ENCODE measurements at regions not wholly inside any gene's neighbourhood (a gene's known extent, or its start where the extent isn't known, plus 50 kb on each side); places are given as distances from the start of the nearest gene placed in this dataset.

DNA sequence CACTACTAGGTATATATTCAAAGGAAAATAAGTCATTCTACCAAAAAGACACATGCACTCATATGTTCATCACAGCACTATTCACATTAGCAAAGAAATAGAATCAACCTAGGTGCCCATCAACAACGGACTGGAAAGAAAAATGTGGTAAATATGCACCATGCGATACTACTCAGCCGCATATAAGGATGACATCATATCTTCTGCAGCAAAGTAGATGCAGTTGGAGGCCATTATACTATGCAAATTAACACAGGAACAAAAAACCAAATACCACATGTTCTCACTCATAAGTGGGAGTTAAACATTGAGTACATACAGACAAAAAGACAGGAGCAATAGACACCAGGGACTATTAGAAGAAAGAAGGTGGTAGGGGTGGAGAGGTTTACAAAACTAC lies 412.1 kb upstream of the CWC22 start:
- Mint-ChIP-seq H3K36me3 (ENCODE audit: unreplicated experiment) (no peaks in the 10 kb centered on the region), H3K27me3 (ENCODE audit: unreplicated experiment) (no peaks in the 10 kb centered on the region), H3K4me3 (ENCODE audit: unreplicated experiment) (no peak overlapping the region), H3K9me3 (ENCODE audit: unreplicated experiment) (peaks cover 5% of the 10 kb centered on the region), H3K4me1 (ENCODE audit: unreplicated experiment) (peaks cover 7% of the 10 kb centered on the region), H3K27ac (ENCODE audit: unreplicated experiment) (no peak overlapping the region)
- TF ChIP-seq, protein P1, sequence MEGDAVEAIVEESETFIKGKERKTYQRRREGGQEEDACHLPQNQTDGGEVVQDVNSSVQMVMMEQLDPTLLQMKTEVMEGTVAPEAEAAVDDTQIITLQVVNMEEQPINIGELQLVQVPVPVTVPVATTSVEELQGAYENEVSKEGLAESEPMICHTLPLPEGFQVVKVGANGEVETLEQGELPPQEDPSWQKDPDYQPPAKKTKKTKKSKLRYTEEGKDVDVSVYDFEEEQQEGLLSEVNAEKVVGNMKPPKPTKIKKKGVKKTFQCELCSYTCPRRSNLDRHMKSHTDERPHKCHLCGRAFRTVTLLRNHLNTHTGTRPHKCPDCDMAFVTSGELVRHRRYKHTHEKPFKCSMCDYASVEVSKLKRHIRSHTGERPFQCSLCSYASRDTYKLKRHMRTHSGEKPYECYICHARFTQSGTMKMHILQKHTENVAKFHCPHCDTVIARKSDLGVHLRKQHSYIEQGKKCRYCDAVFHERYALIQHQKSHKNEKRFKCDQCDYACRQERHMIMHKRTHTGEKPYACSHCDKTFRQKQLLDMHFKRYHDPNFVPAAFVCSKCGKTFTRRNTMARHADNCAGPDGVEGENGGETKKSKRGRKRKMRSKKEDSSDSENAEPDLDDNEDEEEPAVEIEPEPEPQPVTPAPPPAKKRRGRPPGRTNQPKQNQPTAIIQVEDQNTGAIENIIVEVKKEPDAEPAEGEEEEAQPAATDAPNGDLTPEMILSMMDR (IDR thresholded peaks at IDR 0.05), result no peak
- no peak for DNase-seq (ENCODE audit: extremely low spot score, unreplicated experiment)

DNA sequence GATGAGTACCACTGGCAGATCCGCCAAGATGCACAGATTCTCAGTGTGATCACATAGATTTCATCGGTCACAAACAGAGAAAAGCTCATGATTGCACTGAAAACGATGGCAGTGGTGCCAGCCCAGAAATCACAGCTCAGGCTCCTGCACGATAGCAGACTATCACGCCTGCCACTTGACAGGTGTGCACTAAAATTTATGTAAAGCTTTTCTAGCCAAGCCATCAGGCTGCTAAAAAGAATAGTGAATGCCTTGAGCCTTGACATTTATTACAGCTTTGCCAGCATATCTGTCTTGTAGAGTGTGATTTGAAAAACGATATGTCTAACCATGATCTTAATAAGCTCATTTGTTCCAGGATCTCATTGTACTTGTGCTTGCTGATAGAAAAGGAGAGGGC lies 409.5 kb upstream of the CWC22 start:
- Mint-ChIP-seq H3K9me3 (ENCODE audit: unreplicated experiment) (peaks cover 5% of the 10 kb centered on the region), H3K27me3 (ENCODE audit: unreplicated experiment) (no peaks in the 10 kb centered on the region), H3K4me1 (ENCODE audit: unreplicated experiment) (peaks cover 5% of the 10 kb centered on the region), H3K27ac (ENCODE audit: unreplicated experiment) (no peak overlapping the region), H3K4me3 (ENCODE audit: unreplicated experiment) (no peak overlapping the region), H3K36me3 (ENCODE audit: unreplicated experiment) (no peaks in the 10 kb centered on the region)
- no peak for DNase-seq (ENCODE audit: extremely low spot score, unreplicated experiment)
- TF ChIP-seq, protein P1 (IDR thresholded peaks at IDR 0.05), result no peak

DNA sequence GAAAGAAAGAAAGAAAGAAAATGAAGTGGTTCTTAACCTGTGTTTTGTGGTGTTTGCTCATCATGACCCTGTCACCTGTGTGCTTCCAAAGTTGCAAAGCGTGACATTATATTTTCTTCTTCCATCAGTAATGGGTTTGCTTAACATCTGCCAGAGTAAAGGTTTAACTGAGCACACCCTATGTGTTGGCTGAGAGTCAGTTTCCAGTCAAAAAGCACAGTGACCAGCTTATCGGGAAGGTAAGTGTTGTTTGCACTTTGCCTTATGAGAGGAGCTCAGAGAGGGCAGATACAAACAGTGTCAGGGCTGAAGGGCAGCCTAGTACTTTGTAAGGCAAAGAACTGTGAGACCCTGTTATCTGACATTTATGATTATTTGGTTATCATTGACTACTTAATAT lies 406.2 kb upstream of the CWC22 start:
- Mint-ChIP-seq H3K36me3 (ENCODE audit: unreplicated experiment) (no peaks in the 10 kb centered on the region), H3K9me3 (ENCODE audit: unreplicated experiment) (no peaks in the 10 kb centered on the region)
- TF ChIP-seq, protein P1 (IDR thresholded peaks at IDR 0.05), result no peak

DNA sequence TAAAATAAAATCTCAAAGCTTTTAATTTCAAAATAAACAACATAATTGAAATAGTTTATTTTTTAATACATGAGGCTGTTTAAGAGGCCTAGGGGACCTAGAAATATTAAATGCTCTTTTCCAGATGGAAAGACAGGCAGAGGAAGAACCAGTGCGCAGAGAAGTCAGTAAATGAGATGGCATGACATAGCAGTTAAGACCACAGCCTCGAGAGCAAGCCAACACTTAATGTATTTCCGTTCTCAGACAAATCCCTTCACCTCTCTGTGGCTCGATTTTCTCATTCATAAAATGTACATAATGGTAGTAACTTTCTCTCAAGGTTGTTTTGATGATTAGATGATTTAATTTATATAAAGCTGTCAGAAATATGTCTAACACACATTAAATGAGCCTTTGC lies 405.1 kb upstream of the CWC22 start:
- Mint-ChIP-seq H3K27ac (ENCODE audit: unreplicated experiment) (no peak overlapping the region), H3K9me3 (ENCODE audit: unreplicated experiment) (no peaks in the 10 kb centered on the region), H3K27me3 (ENCODE audit: unreplicated experiment) (no peaks in the 10 kb centered on the region), H3K4me3 (ENCODE audit: unreplicated experiment) (no peak overlapping the region), H3K36me3 (ENCODE audit: unreplicated experiment) (no peaks in the 10 kb centered on the region), H3K4me1 (ENCODE audit: unreplicated experiment) (peaks cover 13% of the 10 kb centered on the region)
- DNase-seq (ENCODE audit: extremely low spot score, unreplicated experiment), result no peak
- TF ChIP-seq, protein P1 (IDR thresholded peaks at IDR 0.05), result no peak

More for the DNA sequence above, 406.2 kb upstream of the CWC22 start:
- Mint-ChIP-seq H3K27me3 (ENCODE audit: unreplicated experiment) (no peaks in the 10 kb centered on the region), H3K27ac (ENCODE audit: unreplicated experiment) (no peak overlapping the region), H3K4me3 (ENCODE audit: unreplicated experiment) (no peak overlapping the region), H3K4me1 (ENCODE audit: unreplicated experiment) (peaks cover 13% of the 10 kb centered on the region)
- DNase-seq (ENCODE audit: extremely low spot score, unreplicated experiment), result no peak

DNA sequence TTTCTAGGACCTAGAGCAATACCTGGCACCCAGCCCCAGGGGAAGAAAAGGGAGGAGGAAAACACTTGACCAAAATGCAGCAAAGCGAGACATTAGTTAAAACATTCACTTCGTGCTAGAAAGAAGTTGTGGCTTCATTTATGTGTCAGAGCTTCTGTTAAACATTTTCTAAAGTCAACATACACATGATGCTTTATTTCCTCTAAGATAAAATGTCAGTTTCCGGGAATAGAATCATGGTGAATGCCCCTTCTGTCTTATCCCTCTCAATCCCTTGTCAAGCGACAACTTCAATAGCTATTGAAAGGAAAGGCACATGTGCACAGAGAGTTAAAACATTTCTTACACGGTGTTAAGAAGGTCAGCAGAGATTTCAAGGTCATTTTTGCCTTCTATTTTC lies 404.6 kb upstream of the CWC22 start:
- Mint-ChIP-seq H3K4me3 (ENCODE audit: unreplicated experiment) (no peak overlapping the region), H3K9me3 (ENCODE audit: unreplicated experiment) (no peaks in the 10 kb centered on the region), H3K27me3 (ENCODE audit: unreplicated experiment) (no peaks in the 10 kb centered on the region), H3K27ac (ENCODE audit: unreplicated experiment) (peak overlapping the region; percentile 32), H3K36me3 (ENCODE audit: unreplicated experiment) (no peaks in the 10 kb centered on the region), H3K4me1 (ENCODE audit: unreplicated experiment) (peaks cover 13% of the 10 kb centered on the region)
- DNase-seq (ENCODE audit: extremely low spot score, unreplicated experiment), result no peak
- TF ChIP-seq, protein P1 (IDR thresholded peaks at IDR 0.05), result no peak

Data from osteocyte (in vitro differentiated cells).